ENCODE measurements at regions not wholly inside any gene's neighbourhood (a gene's known extent, or its start where the extent isn't known, plus 50 kb on each side); places are given as distances from the start of the nearest gene placed in this dataset.

DNA sequence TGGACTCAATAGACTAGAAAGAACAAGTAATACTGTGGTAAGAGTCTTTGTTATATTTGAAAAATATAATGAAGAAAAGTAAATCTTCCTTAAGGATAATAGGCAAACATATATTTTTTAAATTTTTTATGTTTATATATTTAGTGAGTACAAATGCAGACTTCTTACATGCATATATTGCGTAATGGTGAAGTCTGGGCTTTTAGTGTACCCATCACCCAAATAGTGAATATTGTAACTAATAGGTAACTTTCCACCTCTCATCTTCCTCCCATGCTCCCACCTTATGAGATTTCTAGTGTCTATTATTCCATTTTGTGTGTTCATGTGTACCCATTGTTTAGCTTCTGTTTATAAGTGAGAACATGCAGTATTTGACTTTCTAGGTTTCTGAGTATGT, 711.2 kb upstream of the NDST4 start:
- TF ChIP-seq POLR2AphosphoS5 (IDR thresholded peaks at IDR 0.05) (no peak), POLR2A (IDR thresholded peaks at IDR 0.05) (no peak), EP300 (IDR thresholded peaks at IDR 0.05) (no peak)
- TF ChIP-seq, protein P1, sequence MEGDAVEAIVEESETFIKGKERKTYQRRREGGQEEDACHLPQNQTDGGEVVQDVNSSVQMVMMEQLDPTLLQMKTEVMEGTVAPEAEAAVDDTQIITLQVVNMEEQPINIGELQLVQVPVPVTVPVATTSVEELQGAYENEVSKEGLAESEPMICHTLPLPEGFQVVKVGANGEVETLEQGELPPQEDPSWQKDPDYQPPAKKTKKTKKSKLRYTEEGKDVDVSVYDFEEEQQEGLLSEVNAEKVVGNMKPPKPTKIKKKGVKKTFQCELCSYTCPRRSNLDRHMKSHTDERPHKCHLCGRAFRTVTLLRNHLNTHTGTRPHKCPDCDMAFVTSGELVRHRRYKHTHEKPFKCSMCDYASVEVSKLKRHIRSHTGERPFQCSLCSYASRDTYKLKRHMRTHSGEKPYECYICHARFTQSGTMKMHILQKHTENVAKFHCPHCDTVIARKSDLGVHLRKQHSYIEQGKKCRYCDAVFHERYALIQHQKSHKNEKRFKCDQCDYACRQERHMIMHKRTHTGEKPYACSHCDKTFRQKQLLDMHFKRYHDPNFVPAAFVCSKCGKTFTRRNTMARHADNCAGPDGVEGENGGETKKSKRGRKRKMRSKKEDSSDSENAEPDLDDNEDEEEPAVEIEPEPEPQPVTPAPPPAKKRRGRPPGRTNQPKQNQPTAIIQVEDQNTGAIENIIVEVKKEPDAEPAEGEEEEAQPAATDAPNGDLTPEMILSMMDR (IDR thresholded peaks at IDR 0.05): no peak

Data from suprapubic skin (tissue), 4 donors.